Umbilical cord (tissue), 1 donor: ENCODE measurements at regions not wholly inside any gene's neighbourhood (a gene's known extent, or its start where the extent isn't known, plus 50 kb on each side); places are given as distances from the start of the nearest gene placed in this dataset.
A peak's percentile ranks its signal among the peaks of the same experiment; 100 is the strongest.
"Not testable (repeated sequence)": the region's sequence is repeated elsewhere in the genome, so short reads cannot be mapped to it uniquely, and the experiment has no call there.

Source experiments
- DNase-seq: peaks from one replicate; pipeline ENCODE4 v3.0.0-alpha.2; 2015; ENCODE audit warnings: low spot score

DNA sequence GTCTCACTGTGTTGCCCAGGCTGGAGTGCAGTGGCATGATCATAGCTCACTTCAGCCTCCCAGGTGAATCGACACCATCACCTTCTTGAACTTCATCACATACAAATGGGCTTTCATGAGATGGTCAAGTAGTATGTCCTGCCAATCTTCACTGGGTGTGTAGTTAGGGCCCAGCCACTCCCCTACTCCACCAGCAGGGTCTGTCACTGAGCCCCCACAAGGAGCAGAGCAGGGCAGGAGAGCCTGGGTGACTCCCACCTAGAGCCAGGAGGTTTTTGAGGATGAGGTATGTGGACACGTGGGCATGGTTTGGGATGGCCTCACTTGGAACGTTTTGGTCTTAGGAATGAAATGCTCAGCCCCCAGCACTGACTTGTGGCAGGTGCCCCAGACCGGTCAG, 4037.7 kb upstream of the TPTE start:
- not testable (repeated sequence) for DNase-seq

GRCh38 chr21:6486821-6487220, 4034.6 kb upstream of the TPTE start:
- DNase-seq, result not testable (repeated sequence)

DNA sequence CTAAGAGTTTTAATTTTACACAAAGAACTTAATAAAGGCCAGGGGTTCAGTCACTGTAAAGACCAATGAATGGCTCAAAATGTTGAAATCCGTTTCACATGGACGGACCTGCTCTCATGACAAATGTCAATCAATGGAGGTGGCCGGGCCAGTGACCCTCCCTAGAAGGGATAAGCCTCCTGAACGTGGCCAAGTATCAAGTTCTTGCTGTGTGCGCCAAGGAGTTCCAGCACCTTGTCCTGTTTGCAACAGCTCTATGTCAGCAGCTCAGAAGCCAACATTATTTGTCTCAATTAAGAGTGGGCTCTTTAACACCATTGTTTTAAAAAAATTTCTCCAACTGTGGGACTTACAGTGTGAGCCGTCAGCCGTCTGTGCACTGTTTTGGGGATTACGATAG, 4028.7 kb upstream of the TPTE start:
- DNase-seq, result not testable (repeated sequence)

DNA sequence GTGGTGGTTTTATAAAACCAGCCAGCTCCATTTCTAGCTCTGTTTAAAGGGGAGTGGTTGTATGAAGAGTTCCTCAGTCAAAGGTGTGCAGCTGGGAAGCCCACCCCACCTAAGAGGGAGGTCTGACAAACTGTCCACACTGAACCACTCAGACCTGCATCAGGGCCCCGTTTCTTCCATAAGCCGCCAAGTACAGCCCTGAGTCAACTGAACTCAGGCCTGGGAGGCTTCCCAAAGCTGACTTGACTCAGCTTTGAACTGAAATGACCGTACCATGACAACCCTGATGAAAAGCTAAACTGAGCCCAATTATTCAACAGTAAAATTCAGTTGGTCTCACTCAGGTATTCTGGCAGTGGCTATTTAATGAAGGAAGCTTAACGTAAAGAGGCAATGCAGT, 4027.4 kb upstream of the TPTE start:
- DNase-seq, result not testable (repeated sequence)

DNA sequence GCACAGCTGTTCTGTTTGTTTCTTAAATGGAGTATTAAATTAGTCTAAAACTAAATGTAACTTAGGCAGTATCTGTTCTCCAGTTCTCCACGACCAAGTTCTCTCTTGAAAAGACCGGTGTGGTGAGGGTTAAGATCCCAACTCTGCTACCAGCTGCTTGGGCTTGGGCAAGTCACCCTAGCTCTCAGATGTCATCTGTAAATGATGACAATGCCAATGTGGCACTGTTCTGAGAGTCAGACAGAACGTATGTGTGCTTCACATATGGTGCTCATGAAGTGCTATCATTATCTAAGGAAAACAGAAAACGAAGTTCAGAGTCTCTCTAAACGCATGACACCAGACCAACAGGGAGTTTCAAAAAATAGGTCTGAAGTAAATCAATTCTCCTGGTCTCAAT, 4025.0 kb upstream of the TPTE start:
- DNase-seq, result not testable (repeated sequence)

GRCh38 chr21:6498716-6499115, 4022.7 kb upstream of the TPTE start:
- peak; percentile 0 for DNase-seq

GRCh38 chr21:6499128-6499826, 4022.1 kb upstream of the TPTE start:
- DNase-seq, result not testable (repeated sequence)

DNA sequence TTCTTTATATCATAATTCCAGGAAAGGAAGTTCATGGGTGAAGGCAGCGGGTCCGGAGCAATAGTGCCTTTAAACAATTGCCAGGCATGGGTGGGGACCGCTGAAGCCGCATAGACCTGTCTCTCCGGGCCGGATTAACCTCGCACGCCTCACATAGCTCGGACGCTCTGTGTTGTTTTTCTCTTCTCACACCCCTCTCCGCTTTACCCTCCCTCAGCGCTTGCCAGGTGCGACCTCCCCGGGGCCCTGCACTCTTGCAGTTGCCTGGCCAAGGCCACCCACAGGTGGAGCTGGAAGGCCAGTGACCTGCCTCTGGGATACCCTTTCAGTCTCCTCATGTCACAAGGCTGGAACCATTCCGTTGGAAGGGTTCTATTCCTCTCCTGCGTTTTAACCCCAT, 4021.5 kb upstream of the TPTE start:
- not testable (repeated sequence) for DNase-seq

- not testable (repeated sequence) for DNase-seq
Measured at GRCh38 chr21:6500681-6501080, 4020.7 kb upstream of the TPTE start.

DNA sequence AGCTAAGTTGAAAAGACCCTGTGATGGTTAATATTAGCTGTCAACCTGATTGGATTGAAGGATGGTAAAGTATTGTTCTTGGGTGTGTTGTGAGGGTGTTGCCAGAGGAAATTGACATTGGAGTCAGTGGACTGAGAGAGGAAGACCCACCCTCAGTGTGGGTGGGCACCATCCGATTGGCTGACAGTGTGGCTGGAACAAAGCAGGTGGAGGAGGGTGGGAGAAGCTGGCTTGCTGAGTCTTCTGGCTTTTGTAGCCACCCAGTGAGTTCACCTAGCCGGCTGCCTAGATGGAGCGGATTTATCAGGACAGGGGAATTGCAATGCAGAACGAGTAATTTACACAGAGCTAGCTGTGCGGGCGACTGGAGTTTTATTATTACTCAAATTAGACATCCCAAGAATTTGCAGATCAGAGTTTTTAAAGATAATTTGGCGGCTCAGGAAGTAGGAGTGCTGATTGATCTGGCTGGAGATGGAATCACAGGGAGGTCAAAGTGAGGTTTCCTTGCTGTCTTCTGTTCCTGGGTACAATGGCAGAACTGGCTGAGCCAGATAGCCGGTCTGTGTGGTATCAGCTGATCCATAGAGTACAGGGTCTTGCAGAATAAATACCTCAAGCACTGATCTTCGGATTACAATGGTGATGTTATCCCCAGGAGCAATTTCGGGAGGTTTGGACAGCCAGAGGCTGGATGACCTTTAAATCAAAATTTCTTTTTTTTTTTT, 4015.1 kb upstream of the TPTE start:
- DNase-seq, result not testable (repeated sequence)

- DNase-seq, result not testable (repeated sequence)
Measured at GRCh38 chr21:6507632-6508031, 4013.8 kb upstream of the TPTE start.

- not testable (repeated sequence) for DNase-seq
Measured at GRCh38 chr21:6521777-6522176, 3999.6 kb upstream of the TPTE start.

DNA sequence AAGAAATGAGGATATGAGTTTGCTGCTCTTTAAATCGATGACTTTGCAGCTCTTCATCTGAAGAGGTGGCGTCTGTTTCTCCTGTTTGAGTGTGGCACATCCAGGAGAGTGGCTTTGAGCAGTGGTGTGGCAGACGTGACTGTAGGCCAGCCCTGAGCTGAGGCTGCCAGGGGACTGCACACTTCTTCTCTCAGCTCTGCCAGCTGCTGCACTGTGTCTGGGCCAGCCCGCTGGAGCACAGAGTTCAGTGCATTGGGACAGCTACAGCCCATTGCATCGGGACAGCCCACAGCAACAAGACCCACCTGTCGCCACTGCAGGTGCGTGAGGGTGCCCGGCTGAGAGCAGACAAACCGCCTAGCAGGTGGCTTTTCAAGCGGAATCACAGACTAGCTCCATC, 3995.2 kb upstream of the TPTE start:
- not testable (repeated sequence) for DNase-seq

DNA sequence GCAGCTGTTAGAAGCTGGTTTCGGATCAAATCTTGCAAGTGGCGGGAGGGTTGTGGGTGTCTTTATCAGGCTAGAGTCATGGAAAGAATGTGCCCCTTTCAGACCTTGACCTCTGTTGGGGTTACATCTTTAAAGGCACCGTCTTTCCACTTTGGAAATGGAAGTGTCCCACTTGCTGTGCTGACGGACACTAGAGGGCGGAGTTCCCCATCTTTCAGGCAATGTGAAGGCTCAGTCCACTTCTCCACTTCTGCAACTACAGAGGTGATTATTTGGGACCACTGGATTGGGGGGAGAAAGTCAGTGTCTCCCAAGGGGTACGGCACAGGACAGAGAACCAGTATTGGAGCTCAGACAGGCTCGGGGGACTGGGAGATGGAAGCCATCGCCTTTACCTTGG, 3990.7 kb upstream of the TPTE start:
- DNase-seq, result not testable (repeated sequence)

DNA sequence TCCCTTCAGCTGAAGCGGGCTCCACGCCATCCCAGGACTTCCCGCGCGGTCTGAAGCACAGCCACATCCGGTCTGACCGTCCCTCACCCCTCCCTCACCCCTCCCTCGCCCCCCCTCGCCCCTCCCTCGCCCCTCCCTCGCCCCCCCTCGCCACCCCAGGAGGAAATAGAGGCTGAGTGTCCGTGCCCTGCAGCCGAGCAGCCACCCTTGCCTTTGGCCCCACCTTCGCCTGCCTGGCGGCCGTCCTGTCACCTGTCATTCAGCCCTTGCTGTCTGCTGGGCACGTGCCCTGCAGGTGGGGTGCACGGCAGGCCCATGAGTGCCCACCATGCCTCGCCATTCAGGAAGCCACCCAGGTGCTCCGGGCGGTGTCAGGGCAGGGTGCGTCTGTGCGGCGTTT, 3988.1 kb upstream of the TPTE start:
- DNase-seq, result not testable (repeated sequence)

DNA sequence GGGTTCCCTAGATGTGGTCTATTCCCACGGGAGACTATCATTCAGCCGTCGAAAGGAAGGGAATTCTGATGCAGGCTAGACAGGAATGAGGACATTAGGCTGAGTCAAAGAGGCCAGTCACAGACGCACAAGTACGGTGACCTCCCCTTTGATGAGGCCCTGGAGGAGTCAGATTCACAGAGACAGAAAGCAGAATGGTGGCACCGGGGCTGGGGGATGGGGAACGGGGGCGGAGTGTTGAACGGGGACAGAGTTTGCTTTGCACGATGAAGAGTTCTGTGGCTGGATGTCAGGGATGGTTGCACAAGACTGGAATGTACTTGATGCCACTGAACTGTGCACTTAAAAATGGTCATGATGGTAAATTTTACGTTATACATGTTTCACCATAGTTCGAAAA, 3983.1 kb upstream of the TPTE start:
- DNase-seq, result not testable (repeated sequence)

DNA sequence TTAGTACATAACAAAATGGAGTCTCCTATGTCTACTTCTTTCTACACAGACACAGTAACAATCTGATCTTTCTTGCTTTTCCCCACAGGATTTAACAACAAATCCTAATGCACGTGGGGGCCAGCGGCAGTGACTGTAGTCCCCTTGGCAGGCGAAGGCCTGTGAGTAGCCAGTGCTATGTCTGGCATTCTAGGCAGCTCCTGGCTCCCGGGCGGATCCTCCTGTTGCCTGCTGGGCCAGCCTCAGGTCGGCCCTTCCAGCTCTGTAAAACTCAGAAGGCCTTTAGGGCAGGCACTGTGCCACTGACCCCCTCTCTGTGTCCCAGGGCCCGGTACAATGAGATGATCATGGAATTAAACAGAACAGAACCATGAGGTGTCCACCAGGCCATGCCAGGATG, 3981.7 kb upstream of the TPTE start:
- DNase-seq, result not testable (repeated sequence)

GRCh38 chr21:6541036-6541435, 3980.3 kb upstream of the TPTE start:
- DNase-seq, result not testable (repeated sequence)

- DNase-seq, result not testable (repeated sequence)
Measured at GRCh38 chr21:6545288-6545687, 3976.1 kb upstream of the TPTE start.

DNA sequence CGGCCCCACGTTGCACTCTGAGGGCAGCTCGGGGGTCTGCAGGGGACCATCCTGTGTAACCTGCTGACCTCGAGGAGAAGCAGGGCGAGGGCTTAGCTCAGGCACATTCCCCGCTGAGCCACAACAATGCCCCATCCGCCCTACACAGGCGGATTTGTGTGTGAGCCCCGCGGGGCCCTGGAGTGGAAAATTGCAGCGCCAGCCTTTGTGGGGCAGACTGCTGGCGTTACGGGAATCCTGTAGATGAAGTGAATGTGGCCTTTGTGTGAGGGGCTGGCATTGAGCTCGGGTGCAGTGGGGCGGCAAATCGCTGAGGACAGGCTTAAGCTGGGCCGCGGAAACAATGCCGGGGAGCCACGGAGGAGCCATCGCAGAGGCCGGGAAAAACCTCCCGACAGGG, 3970.3 kb upstream of the TPTE start:
- not testable (repeated sequence) for DNase-seq

GRCh38 chr21:6553505-6554376, 3967.6 kb upstream of the TPTE start:
- not testable (repeated sequence) for DNase-seq

DNA sequence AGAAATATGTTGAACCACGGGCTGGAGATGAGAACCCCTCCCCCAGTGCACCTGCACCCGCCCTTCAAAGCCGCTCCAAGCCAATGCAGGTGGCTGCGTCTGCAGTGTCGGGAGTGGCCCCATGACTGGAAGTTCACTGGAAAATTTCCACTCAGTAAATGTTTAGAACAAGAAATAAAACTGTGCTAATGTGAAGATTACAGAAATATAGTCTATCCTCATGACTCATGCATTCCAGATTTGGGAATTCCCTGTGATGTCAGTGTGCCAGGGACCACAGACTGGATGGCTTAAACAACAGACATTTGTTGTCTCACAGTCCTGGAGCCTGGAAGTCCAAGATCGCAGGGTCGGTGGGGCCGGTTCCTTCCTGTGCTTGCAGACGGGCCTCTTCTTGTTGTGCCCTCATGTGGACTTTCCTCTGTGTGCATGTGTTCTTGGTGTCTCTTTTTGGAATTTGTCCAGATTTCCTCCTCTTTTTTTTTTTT, 3967.0 kb upstream of the TPTE start:
- DNase-seq, result not testable (repeated sequence)
